ENCODE measurements at regions not wholly inside any gene's neighbourhood (a gene's known extent, or its start where the extent isn't known, plus 50 kb on each side); places are given as distances from the start of the nearest gene placed in this dataset.
"Not testable (repeated sequence)": the region's sequence is repeated elsewhere in the genome, so short reads cannot be mapped to it uniquely, and the experiment has no call there.

DNA sequence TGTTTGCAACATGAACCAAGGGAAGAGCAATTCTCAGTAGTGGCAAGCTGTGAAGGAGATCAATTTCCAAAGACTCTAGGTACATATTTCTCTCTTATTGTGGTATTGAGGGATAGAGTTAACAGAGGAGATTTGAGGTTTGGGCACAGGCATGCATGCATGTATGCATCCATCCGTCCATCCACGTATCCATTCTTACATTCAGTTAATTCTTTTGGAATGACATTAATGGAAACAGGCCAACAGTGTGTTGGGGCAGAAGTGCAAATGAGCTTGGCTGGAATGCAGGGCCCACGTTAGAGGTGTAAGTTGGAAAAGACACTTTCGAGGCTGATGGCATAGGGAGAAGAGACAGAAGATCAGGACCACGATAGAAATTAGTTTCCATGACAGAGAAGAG, 216.9 kb upstream of the PELI2 start:
- DNase-seq: no peak

DNA sequence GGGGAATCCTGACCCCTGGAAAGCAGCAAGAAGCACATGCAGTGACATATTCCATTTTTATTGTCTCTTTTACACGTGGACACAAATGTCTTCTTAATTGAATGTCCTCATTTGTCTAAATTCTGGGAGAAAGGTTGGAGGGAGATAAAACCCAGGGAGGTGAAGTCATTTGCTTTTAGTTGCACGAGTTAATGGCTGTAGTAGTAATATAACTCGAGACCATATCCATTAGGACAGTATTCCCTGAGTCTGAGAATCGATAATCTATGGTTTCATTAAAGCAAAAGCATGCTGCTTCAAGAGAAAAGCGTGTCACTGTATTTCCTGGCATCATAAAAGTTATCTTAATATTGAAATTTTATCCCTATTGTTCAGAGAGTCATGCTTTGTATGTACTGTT, 216.0 kb upstream of the PELI2 start:
- DNase-seq: no peak

DNA sequence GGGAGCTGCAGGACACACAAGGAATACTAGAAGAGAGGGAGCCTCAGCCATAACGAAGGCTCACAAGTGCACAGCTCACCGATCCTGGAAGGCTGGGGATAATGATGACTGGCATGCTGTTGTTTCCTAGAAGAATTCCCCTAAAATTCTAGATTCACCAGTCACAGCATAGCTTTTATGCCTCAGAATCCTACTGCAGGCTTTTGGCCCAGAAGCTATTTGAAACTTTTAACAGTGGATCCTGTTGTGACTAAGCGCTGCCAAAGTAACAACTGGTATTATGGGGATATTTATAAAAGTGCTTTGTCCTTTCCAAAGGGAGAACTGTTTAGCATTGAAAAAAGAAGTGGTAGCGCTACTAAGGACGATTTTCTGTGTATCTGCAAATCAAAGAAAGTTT, 214.1 kb upstream of the PELI2 start:
- no peak for DNase-seq

DNA sequence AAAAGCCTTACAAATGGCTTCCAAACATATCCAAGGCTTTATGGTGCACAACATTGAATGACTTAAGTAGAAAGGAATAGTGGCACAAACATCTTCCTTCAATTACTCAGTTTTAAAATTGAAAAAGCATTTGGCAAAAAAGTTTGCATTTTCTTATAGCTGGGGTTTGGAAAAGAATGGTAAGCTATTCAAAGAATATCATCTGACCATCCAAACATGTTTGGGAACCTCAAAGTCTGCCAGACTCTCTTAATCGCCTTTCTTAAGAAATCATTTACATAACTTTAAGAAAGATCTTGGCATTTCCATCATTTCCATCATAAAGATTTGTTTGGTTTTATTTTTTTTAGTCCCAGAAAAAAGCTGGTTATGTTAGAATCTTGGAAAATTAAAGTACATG, 210.1 kb upstream of the PELI2 start:
- no peak for DNase-seq

DNA sequence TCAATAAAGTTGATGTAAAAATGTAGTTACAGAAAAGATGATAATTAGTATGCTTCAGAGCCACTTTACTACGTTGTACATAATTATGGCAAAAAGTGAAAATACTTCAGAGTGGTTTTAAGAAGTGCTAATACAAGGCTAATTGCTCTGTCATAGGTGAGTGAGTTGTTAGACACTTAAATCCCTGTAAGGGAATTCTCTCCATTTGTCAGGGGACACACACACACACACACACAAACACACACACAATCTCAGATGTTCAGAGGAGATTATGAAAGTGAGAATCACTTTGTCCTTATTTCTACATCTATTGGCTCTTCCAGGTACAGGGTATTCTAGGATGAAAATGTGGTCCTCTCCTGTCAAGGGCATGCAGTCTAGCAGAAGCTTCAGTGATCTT, 208.3 kb upstream of the PELI2 start:
- no peak for DNase-seq

DNA sequence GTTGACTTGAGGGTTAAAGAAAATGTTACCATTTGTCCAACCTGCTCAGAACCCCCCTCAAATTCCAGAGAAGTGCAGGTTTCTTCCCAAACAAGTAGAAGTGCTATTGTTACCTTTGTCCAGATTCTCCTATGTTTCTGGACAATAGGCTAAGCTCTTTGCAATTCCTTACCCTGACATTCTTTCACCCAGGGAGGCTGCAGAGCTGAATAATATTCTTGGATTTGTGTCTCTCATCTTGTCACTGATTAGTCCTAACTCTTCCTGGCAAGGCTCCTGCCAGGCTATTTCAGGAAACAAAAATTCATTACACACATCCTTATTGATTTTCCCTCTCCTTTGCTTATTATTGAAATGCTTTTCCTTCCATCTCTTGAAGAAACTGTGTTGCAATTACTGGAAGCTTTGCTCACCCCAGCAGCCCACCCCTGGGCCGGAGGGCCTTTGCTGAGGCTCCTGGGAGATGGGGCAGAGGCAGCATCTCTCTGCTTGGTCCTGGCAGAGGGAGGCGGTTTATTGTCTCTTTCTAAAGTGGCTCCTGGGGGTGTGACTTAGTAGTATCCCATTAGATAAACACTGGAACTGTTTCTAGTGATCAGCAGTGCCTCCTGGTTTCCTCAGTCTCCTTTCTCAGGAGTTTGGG, 207.5 kb upstream of the PELI2 start:
- DNase-seq: no peak

DNA sequence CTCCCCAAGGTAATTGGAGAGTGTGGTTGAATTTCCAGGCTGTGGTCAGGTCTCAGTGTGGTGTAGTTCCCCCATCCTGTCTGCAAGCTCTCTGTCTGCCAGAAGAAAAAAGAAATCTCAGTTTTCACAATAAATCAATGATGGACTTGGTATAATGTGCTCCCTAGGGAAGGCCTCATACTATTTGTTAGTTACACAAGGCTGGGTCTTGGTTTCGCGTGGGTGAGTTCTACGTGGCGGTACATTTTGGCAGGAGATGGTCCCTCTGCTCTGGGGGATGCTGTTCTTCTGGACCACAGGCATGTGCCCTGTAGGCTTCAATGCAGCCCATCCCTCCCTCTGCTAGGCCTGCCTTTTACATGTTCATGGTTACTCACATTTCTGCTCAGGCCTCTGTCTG, 206.4 kb upstream of the PELI2 start:
- no peak for DNase-seq

DNA sequence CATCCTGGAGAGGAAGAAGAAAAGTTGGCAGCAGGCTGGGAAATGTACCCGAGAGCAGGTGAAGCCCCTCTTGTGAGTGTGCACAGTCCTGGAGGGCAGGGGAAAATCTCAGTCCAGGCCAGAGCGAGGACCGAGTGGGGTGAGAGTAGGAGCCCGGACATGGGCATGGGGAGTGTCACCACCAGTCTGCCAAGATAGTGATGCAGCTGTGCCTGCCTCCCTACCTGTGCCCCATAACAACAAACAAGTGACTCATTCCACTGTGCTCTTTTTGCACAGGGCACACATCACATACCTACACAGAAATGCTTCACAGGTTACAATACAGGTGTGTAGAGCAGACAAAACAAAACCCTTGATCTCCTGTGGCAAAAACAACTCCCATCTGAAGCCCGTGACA, 205.9 kb upstream of the PELI2 start:
- no peak for DNase-seq

DNA sequence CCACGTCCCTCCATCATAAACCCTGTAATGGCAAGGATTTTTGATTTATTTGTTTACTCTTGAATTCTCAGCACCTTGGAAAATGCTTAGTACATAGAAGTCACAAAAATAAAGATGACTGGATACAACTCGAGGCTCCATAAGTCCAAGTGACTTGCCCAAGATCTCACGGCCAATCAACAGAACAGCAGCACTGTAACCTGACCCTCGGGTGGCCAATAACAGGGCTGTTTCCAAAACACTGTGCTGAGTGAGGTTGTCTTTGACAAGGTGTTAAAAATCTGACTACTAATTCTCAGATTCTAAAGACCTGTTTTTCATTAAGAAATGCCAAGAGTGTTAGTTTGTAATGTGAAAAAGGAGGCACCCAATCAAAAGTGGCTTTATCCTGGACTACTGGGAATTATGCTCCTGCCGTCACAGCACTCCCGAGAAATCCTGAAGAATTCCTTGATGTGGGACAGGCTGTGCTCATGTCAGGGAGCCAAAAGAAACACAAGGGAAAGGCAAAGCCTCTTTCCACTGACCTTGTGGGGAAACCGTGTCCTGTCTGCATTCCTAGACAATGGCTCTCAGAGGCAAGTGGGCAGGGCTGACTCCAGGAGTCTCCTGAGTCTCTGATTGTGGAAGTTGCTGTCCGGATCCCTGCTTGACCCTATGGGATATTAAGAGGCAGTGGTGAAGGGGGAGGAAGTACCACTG, 204.7 kb upstream of the PELI2 start:
- DNase-seq: no peak

DNA sequence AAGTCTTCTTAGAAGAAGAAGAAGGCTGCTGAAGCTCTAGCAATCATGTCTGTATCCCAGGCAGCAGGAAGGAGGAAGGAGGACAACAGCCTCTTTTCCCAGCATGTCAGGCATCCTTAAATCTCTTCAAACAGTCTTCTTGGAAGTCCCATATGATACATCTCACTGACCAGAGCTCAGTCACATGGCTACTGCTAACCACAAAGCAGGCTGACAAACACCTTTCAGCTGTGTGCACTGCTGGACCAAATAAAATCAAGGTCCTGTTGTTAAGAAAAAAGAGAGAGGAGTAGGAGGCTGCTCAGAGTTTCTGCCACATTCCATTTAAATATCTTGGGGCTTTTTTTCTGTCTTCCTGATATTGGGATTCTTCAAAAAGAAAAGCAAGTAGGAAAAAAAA, 203.4 kb upstream of the PELI2 start:
- DNase-seq: no peak

DNA sequence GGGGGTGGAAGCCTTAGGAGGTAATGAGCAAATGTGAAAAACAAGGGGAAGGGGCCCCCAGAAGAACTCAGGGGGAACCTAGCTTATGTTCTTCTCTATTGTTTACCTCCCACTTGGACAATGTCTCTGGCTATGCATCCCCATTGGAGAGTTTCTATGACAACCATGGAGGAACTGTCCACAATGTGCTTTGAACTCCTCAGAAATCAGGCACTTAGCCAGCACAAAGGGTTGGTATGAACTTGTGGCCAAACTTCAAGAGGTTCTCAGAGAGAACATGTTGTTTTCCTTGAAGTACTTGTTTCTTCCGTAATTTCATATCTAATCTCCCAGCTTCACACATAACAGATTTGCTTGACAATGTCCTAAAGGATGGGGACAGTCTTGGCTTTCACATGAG, 202.8 kb upstream of the PELI2 start:
- no peak for DNase-seq

DNA sequence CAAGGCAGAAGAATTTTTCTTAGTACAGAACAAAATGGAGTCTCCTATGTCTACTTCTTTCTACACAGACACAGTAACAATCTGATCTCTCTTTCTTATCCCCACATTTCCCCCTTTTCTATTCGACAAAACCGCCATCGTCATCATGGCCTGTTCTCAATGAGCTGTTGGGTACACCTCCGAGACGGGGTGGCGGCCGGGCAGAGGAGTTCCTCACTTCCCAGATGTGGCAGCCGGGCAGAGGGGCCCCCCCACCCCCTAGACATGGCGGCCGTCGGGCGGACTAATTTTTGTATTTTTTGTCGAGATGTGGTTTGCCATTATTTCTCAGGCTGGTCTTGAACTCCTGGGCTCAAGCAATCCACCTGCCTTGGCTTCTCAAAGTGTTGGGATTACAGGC, 198.4 kb upstream of the PELI2 start:
- DNase-seq: not testable (repeated sequence)

DNA sequence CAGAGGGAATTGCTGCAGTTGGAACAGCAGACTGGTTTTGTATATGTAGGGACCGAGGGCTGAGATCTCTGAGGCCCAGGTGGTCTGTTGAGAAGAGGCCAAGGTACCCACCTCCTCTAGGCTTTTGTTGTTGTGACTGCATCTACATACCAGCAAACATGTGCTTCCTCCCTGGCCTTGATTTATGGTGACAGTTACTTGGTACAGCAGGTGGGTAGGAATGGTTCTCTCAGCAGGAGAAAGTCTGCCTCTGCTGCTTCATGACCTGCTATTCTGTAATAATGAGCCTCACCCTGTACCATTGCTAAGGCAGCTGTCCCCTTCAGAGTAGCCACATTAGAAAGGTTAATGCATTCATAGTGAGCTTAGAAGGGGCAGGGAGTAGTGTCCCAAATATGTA, 196.7 kb upstream of the PELI2 start:
- no peak for DNase-seq

DNA sequence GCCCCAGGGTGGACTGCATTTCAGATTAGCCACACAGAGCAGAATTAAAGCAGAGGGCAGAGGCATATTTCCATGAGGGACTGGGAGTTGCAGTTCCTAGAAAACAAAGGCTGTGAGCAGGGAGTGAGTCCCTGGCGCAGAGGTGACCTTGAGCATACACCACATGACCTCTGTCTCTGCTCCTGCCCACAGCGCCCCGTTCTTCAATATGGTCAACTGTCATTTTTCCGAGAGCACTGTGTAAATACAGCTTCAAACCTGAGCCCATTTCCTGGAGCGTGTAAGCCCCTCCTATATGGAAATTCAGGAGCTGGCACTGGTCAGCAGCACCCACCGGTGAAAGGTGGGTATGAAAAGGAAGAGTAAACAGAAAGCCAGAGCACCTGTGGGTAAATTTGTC, 192.2 kb upstream of the PELI2 start:
- no peak for DNase-seq

DNA sequence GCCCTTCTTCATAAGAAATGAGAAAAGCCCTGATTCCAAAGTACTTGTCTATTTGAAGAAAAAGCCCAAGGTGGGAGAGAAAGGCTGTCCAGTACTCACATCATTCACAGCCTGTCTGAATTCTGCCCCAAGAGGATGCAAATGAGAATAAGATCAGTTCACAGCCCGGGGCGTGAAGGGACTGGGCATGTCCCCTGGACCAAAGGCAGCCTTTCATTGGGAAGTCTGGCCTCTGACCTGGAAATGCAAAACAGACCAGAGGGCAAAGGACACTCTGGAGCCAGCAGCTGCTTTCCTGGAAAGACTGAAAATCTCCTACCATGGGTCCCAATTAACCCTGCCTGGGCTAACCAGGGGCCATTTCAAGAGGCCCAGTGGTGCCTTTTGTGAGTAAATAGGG, 191.2 kb upstream of the PELI2 start:
- DNase-seq: no peak

DNA sequence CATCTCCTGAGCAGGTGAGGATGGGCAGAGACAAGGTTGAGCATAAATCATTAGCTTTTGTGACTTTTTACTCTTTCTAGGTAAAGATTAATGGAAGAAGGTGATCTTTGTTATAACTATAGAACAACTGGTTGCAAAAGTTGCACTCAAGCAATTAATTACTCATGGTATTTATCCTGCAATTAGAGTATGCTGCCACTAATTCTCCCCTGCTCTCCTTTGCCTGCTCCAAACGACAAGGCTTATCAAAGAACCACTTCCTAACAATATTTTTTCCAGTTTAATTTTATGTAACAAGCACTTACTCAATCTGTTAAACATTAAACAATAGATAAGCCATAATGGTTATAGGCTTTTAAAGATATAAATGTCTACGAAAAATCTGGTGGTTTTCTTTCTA, 189.9 kb upstream of the PELI2 start:
- DNase-seq: no peak

DNA sequence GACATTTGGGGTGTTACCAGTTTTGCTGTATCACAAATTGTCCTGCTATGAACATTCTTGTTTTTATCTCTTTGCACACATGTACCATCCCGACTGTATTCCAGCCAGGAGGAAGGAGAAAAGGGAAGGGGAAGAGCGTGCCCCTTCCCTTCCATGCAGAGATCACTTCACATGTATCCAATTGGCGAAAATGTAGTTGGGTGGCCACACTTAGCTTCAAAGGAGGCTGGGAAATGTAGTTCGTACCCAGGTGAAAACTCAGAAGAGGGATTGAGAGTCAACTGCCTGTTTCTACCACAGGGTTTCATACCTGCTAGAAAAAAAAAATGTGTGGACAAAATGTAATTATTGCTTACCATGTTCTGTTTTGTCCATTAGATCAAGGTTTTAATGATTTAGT, 189.1 kb upstream of the PELI2 start:
- no peak for DNase-seq

DNA sequence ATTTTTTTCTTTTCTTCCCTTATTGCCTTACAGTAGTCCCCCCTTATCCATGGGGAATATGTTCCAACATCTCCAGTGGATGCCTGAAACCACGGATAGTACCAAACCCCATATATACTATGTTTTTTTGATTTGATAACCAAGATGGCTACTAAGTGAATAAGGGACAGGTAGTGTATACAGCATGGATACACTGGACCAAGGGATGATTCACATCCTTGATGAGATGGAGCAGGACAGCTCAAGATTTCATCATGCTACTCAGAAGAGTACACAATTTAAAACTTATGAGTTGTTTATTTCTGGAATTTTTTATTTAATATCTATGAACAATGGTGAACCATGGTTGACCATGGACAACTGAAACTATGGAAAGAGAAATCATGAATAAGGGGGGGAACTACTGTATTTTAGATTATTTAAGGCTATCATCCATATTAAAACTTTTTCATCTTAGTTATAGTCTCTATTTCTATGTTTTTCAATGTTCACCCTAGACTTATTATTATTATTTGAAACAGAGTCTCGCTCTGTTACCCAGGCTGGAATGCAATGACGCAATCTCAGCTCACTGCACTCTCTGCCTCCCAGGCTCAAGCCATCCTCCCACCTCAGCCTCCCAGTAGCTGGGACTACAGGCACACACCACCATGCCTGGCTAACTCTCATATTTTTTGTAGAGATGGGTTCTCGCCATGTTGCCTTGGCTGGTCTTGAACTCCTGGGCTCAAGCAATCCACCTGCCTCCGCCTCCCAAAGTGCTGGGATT, 188.0 kb upstream of the PELI2 start:
- DNase-seq: no peak

DNA sequence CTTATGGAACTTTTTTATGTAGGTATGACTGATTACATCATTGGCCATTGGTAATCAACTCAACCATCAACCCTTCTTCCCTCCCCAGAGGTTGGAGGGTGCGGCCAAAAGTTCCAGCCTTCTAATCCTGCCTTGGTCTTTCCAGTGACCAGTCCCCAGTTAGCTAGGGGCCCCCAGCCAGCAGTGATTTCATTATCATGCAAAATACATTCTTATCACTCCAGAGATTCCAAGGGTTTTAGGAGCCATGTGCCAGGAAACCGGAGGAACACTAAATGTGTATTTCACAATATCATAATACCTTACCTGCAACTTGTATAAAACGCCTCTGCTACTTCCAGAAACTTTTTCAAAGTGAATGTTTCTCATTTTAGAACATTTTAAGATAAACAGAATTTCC, 181.5 kb upstream of the PELI2 start:
- DNase-seq: no peak

DNA sequence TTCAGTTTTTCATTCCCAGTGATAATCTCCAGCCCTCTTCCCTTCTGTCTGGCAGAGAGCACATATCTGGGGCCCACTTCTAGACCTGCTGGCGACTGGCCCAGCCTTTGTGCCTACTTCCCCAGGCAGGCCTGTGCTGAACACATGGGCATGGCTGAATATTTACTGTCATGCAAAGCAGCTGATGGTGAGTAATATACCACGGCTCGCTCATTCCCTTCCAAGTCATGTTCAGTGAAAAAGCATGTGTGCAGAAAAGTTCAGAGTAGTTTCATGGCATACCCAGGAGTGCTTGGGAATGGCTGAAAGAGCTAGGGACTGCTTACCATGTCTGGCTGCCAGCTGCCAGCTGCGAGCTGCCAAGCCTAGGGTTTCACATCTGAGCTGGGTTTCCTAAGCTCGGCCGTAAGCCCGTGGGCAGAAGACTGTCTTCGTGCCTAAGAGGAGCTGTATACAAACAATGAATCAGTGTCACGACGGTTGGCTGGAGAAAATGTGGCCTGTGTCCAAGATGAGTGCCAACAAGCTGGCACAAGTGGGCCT, 179.9 kb upstream of the PELI2 start:
- no peak for DNase-seq

DNA sequence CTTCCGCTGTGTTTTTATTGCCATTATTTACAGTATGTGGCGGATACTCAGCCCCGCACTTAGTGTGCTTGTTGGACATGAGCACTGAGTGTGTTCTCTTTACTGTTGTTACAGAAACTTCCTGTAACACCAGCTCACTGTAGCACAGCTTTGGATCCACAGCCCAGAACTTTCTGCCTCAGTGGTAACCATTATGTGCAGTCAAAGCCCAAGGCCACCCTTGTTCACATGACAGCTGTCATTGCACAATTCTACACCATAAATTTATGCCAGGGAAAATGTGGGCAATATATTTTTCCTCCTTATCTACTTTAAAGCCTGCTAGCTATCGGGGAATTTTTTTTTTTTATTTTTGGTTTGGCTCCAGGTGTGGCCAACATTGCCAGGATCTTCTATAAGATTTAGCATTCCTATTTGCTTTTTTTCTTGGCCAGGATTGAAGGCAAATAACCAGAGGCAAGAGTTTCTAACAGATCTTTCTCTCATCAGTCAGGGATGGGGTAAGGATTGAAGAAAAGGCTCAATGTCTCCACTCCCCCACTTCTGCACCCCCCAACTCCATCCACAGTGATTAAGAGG, 176.0 kb upstream of the PELI2 start:
- no peak for DNase-seq

DNA sequence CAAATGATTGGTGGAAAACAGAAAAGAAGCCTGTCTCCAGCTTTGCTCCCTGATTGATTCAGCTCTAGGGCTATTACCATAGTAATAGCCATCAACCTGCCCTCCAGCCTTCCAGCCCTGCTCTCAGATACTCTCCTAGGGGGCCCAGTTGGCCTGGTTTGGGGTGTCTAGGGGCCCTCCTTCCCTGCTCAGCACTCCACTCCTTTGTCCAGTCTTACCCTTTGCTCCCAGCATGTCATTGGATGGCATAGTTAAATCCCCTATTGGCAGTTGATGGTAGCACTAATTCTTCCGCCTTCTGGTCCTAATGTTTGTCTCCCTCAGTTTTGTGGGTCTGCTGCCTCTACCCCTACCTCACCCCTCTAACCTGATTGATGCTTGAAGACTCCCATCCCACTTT, 175.4 kb upstream of the PELI2 start:
- no peak for DNase-seq

DNA sequence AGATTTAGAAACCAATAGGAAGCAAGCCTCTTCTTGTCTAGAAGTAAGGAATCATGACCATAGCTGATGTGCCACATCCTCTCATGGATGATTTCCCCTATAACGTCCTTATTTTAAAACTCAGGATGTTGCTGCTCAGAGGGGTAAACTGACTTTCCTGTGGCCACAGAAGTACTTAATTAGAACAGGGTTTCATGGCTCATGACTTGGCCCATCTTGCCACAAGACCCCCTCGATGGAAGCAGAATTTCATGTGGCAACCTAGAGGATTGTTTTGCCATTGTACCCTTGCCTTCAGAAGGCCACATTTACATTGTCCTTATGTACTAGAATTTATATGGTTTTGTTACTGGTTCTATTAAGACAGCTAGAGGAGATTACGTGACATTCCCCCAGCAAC, 173.5 kb upstream of the PELI2 start:
- DNase-seq: no peak

DNA sequence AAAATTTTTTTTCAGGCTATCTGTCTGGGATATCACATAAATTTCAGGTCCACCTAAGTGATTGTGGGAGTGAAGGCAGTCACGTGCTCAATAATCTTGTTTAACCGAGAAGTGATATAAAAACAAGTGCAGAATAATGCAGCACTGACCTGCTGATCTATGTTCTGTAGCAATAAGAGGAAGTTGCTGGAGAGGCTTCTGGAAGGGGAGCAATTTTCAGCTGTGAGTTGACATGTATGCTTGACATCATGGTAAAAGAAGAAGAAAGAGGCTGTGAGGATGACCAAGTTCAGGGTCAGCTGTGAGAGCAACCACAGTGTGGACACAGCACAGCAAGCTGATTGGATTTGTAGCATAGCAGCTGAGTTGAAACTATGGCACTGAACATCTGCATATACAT, 172.0 kb upstream of the PELI2 start:
- no peak for DNase-seq
